ENCODE measurements at regions not wholly inside any gene's neighbourhood (a gene's known extent, or its start where the extent isn't known, plus 50 kb on each side); places are given as distances from the start of the nearest gene placed in this dataset.

GRCh38 chr5:143480001-143480400, 76.5 kb upstream of the NR3C1 start:
- ATAC-seq, result no peak

GRCh38 chr5:143479394-143479793, 75.9 kb upstream of the NR3C1 start:
- POLR2A ChIA-PET, result no interaction called here
- H3K4me1 Mint-ChIP-seq, result no peaks in the 10 kb centered on the region
- no peaks in the 10 kb centered on the region for H3K36me3 Mint-ChIP-seq
- no peak overlapping the region for H3K27ac Mint-ChIP-seq
- CTCF ChIA-PET, result no interaction called here
- no peak for ATAC-seq
- H3K27me3 Mint-ChIP-seq (ENCODE audit: low read depth), result no peaks in the 10 kb centered on the region
- no peak overlapping the region for H3K4me3 Mint-ChIP-seq
- no peak for DNase-seq (ENCODE audit: low spot score)
- H3K9me3 Mint-ChIP-seq, result no peaks in the 10 kb centered on the region; the same call in 1 of the 2 replicates
- TF ChIP-seq ZNF232 (CRISPR knock-in tag; IDR thresholded peaks at IDR 0.05) (no peak), E2F1 (CRISPR knock-in tag; IDR thresholded peaks at IDR 0.05) (no peak), ZBTB21 (CRISPR knock-in tag; IDR thresholded peaks at IDR 0.05; ENCODE audit: borderline replicate concordance) (no peak), HMGA2 (CRISPR knock-in tag; IDR thresholded peaks at IDR 0.05) (no peak), CTCF (IDR thresholded peaks at IDR 0.05) (no peak), ESRRA (CRISPR knock-in tag; IDR thresholded peaks at IDR 0.05; ENCODE audit: borderline replicate concordance) (no peak), JAZF1 (CRISPR knock-in tag; IDR thresholded peaks at IDR 0.05) (no peak), ZNF121 (CRISPR knock-in tag; IDR thresholded peaks at IDR 0.05) (no peak), ZSCAN18 (CRISPR knock-in tag; IDR thresholded peaks at IDR 0.05) (no peak), OVOL2 (CRISPR knock-in tag; IDR thresholded peaks at IDR 0.05; ENCODE audit: borderline replicate concordance) (no peak), FOXK1 (CRISPR knock-in tag; IDR thresholded peaks at IDR 0.05) (no peak), SMAD4 (CRISPR knock-in tag; IDR thresholded peaks at IDR 0.05) (no peak), E2F5 (CRISPR knock-in tag; IDR thresholded peaks at IDR 0.05) (no peak), ERG (CRISPR knock-in tag; IDR thresholded peaks at IDR 0.05) (no peak)

More at GRCh38 chr5:143480001-143480400, 76.5 kb upstream of the NR3C1 start:
- no peak for DNase-seq (ENCODE audit: low spot score)
- H3K9me3 Mint-ChIP-seq, result peaks cover 2% of the 10 kb centered on the region
- H3K4me1 Mint-ChIP-seq, result no peaks in the 10 kb centered on the region
- H3K27me3 Mint-ChIP-seq (ENCODE audit: low read depth), result no peaks in the 10 kb centered on the region
- H3K36me3 Mint-ChIP-seq, result no peaks in the 10 kb centered on the region
- CTCF ChIA-PET, result no interaction called here
- H3K27ac Mint-ChIP-seq, result no peak overlapping the region
- TF ChIP-seq ELF4 (CRISPR knock-in tag; IDR thresholded peaks at IDR 0.05; ENCODE audit: low read depth) (no peak), SOX15 (CRISPR knock-in tag; IDR thresholded peaks at IDR 0.05) (no peak), FOXP4 (CRISPR knock-in tag; IDR thresholded peaks at IDR 0.05) (no peak), CREM (CRISPR knock-in tag; IDR thresholded peaks at IDR 0.05) (no peak), ESRRA (CRISPR knock-in tag; IDR thresholded peaks at IDR 0.05; ENCODE audit: borderline replicate concordance) (no peak), USF2 (CRISPR knock-in tag; IDR thresholded peaks at IDR 0.05) (no peak), JAZF1 (CRISPR knock-in tag; IDR thresholded peaks at IDR 0.05) (no peak), ZNF121 (CRISPR knock-in tag; IDR thresholded peaks at IDR 0.05) (no peak), CREB1 (CRISPR knock-in tag; IDR thresholded peaks at IDR 0.05) (no peak), HMGXB4 (CRISPR knock-in tag; IDR thresholded peaks at IDR 0.05) (no peak)
- POLR2A ChIA-PET, result no interaction called here
- no peak overlapping the region for H3K4me3 Mint-ChIP-seq
